GM12875 (cell line): ENCODE measurements at regions not wholly inside any gene's neighbourhood (a gene's known extent, or its start where the extent isn't known, plus 50 kb on each side); places are given as distances from the start of the nearest gene placed in this dataset.

Experiments used
- H3K4me3 ChIP-seq: one replicate; pipeline ENCODE4 v1.5.1; 2011; ENCODE audit warnings: low read depth, low read length, control low read depth
- CTCF ChIP-seq: IDR thresholded peaks from 2 replicates; pipeline ENCODE4 v1.5.1; 2011; ENCODE audit warnings: low read depth, mild to moderate bottlenecking, control low read depth, inconsistent platforms, low read length, moderate library complexity, borderline replicate concordance; ENCODE audit not compliant: insufficient read depth

DNA sequence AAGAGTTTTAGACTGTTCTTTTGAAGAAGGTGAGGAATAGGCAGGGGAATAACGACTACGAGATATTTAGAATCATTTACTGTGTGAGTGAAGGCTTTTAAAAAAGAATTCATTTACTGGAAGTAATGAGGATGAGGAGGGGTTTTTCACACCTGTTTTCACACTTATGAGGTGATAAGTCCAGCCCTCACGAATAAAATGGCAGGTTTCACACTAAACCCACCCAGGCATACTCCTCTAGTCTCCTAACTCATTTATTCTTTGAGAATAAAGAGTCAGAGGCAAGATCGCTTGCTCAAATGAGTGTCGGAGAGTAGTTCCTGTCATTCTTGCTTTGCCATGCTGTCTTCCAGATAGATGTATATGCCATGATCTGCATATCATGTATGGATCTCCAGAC, 79.0 kb upstream of the ZEB2 start:
- TF ChIP-seq CTCF = no peak
- H3K4me3 ChIP-seq = no peak overlapping the region

- no peak for TF ChIP-seq CTCF
- no peak overlapping the region for H3K4me3 ChIP-seq
These were observed 78.1 kb upstream of the ZEB2 start for GRCh38 chr2:144597894-144598593.

DNA sequence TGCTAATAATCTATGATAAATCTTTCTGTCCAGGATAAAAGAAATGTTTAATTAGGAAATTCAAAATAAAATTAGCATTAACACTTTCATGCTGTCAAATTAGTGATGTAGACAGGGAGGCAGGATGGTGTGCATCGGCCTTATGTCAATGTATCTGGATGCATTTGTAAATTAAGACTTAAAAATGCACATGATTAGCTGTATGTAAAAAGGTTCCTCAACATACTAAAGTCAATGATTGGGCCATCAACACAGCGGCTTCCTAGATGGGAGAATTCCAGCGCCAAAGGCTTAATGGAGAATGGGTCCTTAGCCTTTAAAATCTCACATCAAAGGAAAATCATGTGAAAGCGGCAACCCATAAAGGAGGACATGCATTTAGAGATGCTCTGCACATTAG, 77.5 kb upstream of the ZEB2 start:
- H3K4me3 ChIP-seq = no peak overlapping the region
- no peak for TF ChIP-seq CTCF

DNA sequence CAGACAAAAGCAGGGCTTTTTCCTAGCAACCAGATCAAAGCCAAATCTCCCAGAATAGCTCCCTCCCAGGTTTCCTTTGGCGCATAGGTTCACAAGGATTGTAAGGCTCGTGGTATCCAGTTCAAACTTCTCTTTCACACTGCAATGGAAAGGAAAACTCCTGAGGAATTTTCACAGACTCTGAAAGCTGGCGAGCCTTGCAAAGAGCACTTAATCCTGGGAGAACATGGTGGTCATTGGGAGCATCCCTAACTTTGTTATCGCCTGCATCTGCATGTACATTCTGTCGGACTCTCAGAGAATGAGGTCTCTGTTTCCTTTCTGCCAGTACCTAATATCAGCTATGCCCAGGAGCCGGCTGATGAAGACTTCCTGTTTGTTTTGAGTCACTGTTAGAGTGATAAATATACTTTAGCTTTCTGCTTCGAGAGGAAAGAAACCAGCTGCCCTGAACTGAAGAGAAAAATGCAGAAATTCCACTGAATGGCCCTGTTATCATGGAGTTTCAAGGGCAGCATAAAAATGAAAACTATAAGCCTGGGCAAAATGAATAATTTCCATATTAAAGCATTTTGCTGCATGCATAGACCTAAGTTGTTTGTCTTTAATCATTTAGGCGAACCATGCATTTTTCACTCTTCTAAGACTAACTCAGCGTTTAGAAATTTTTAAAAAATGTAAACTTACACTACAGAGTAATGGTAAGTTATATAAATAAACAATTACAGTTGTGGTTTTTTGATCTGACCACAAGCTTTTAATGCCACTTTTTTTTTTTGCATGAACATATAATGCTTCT, 76.4 kb upstream of the ZEB2 start:
- TF ChIP-seq CTCF = no peak
- no peak overlapping the region for H3K4me3 ChIP-seq

- TF ChIP-seq CTCF = no peak
- no peak overlapping the region for H3K4me3 ChIP-seq
These were observed 75.8 kb upstream of the ZEB2 start for GRCh38 chr2:144595686-144596072.

DNA sequence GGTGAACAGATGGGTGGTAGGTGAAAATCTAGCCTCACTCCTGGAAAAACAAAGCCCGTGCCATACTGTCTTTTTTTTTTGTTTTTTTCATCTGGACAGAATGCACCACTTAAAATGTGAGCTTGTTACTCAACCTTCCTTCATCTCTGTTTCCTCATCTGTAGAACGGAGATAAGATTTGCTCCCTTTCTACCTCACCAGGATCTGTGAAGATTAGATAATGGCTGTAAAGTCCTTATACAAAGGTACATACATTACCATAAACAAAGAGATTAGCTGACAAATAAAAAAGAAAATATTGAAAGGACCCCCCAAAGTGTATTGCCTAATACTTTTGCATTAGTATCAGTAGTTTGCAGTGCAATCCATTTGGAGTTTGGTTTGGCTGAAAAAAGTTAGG, 75.4 kb upstream of the ZEB2 start:
- no peak for TF ChIP-seq CTCF
- H3K4me3 ChIP-seq = no peak overlapping the region

DNA sequence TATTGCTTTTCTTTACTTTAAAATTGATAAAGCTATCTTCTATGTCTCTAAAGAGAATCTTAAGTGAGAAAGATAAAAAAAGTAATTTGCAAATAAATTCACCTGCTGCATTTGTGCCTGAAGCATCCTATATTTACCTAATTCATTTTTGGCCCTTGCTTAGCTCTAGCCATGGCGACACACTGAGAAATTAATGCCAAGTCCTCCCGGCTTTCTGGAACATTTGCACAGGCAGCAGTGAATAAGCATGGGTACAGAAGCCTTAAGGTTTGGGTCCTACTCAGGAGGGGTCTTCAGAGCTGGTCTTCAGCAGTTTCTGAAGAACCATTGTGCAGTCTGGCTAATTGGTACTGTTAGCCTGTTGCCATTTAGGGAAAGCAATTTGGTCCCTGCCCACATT, 73.9 kb upstream of the ZEB2 start:
- H3K4me3 ChIP-seq = no peak overlapping the region
- TF ChIP-seq CTCF = no peak
